ENCODE measurements at regions not wholly inside any gene's neighbourhood (a gene's known extent, or its start where the extent isn't known, plus 50 kb on each side); places are given as distances from the start of the nearest gene placed in this dataset.

- TF ChIP-seq CTCF (IDR thresholded peaks at IDR 0.05; ENCODE audit: low read length) (no peak), EZH2 (IDR thresholded peaks at IDR 0.05; ENCODE audit: borderline replicate concordance, low read length) (no peak)
Observed at GRCh38 chr5:165560648-165561047, 2055.2 kb downstream of the MAT2B start.
